ENCODE measurements at regions not wholly inside any gene's neighbourhood (a gene's known extent, or its start where the extent isn't known, plus 50 kb on each side); places are given as distances from the start of the nearest gene placed in this dataset.
"Not testable (repeated sequence)": the region's sequence is repeated elsewhere in the genome, so short reads cannot be mapped to it uniquely, and the experiment has no call there.

DNA sequence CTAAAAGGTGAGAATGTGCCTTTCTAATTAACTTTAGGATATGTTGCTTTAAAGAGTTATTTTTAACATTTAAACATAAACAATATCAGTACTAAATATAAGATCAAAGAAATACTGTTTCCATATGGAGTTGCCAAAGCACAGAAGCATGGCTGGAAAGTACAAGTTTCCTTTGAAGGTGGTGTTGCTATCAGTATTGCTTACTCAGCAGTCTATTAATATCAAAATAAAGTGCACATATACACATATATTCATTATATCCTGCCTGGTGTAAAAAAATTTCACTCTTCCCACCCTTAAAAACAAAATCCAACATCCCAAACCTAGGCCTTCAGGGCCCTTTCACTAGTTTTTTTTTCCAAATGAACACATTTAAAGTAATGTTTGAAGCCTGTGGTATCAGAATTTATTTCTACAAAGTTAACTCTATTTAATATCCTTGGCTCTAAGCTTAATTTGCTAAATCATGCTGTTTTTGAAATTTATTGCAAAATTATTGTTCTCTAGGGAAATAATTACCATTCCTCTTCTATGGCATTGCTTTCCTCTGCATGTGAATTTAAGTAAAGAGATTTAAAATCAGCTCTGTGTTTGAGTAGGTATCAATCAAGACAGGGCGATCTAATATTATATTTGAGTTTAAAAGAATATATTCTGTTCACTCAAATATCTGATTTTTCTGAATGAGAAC lies 192.7 kb upstream of the MEIS1 start:
- no peak for DNase-seq

DNA sequence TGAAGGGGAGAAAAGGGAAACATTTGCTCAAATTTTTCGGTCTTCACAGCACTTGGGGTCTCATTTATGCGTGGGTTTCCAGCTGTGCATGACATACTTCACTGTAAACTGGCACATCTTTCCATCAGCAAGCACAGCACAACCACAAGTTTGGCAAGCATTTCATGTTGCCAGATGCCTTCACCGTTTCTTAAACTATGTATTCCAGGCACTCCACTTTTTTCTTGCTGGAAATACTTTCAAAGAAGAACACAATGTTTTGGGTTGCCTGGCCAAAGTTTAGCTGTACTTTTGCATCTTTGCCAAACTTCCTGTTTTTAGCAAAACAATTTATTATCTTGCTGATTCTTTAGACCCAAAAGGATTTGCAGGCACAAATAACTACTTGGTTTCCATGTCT lies 194.6 kb upstream of the MEIS1 start:
- DNase-seq = no peak

DNA sequence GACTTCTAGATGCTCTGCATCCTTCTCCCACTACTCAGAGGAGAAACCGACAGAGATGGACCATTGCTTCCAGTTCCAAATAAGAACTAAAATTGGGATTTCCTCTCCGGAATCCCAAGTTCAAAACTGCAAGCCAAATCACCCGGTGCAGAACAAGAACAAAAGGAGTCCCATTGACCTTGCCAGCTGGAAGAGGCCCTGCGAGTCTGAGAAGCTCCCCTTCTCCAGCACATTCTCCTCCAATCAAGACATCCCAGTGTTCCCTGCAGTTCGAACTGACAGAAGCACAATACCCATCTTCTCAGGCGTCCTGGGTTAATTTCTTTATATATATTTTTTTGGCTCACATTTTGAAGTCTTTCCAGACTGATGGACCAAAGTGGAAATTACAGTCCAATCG lies 195.3 kb upstream of the MEIS1 start:
- no peak for DNase-seq

DNA sequence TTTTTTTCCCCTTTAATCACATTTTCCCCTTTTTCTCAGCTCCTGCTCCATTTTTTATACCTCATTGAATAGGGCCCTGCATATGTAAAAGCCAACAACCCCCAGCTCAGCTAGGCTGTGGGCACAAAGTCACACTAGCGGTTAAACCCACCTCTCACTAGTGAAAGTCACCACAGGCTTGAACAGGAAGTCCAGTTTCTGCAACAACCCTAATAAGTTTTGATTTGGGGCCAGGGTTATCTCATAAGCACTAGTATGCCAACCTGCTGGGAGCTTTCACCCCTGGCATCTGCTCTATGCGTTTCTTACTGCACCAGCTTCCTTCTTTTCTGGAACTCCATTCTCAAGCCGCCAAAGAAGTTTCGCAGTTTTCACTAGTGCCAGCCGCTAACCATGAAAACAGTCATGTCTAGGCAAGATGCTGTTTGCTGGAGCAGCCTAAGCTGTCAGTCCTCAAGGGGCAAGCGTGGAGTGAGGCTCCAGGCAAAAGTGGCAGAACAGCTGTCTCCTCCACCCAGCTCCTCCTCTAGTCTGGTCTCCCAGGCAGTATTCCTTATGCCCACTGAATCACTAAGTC lies 197.0 kb upstream of the MEIS1 start:
- no peak for DNase-seq

DNA sequence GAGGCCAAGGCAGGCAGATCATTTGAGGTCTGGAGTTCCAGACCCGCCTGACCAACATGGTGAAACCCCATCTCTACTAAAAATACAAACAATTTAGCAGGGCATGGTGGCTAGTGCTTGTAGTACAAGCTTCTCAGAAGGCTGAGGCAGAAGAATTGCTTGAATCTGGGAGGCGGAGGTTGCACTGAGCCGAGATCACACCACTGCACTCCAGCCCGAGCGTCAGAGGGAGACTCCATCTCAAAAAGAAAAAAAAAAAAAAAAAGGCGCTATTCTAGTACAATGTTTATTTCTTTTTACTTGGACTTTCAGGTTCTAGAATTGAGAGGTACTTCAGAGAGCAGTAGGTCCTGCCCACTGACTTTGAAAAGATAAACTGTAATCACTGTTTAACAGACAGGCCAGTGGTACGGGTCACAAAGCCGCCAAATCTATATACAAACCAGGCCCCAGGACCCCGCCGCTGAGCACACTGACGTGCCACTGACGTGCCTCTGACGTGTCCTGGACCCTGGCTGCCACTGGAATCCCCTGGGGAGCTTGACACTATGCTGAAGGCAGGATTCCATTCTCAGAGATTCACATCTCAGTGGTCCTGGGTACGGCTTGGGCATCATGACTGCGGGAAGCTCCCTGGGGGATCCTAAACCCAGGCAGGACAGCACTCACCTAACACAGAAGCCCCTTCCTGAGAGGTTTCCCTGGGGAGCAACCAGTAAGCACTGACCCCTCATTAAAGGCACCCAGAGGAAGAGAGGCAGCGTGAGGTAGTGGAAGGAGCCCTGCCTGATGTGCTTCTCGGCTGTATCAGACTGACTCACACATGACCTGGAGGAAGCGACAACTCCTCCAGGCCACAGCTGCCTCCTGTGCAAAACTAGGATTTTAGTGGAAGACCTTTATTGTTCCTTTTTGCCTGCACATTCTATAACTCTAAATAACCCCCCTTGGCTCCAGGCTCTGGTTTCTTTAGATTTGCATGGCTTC lies 197.8 kb upstream of the MEIS1 start:
- DNase-seq = no peak

DNA sequence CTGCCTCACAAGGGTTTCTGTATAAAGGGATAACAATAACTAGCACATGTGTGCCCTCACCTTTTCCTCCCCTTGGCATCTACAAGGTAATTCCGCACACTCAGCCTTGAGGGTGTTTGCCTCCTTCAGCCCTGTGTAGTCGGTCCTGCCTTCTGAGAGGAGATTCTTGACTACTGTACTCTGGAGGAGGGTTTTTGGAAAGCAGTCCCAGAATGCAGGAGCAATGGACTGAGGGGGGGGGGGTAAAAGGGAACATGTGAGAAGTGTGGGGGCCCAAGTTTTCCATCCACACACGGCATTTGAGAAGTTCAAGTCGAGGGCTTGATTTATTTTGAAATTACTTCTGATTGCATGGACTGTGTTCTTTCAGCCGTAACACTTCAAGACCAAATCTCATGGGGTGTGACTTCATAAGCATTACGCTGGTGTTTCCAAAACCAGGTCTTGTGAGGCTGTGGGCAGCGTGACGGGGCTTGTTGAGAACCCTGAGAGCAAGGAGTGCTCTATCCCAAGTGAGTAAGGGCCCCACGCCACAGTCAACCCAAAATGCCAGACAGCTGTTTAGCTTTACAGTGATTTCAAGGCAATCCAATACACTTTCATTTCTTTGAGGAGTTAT lies 198.7 kb upstream of the MEIS1 start:
- DNase-seq = no peak

DNA sequence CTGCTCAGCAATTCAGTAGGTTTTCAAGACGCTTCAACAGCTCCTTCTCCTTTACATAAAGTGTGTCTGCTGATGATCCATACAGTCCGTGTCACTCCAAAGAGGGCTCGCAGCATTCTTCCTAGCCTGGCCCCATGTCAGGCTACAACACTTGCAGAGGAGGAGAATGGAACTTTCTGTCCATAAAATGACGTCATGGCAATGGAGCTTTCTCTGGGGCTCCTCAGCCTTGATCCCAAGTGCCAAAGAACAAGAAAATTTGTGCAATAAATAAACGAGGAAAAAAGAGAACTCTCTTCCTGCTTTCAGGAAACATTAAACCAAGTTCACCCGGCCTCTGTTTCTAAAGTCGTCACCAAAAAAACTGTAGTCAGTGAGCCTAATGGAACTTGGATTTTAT lies 199.5 kb upstream of the MEIS1 start:
- no peak for DNase-seq

DNA sequence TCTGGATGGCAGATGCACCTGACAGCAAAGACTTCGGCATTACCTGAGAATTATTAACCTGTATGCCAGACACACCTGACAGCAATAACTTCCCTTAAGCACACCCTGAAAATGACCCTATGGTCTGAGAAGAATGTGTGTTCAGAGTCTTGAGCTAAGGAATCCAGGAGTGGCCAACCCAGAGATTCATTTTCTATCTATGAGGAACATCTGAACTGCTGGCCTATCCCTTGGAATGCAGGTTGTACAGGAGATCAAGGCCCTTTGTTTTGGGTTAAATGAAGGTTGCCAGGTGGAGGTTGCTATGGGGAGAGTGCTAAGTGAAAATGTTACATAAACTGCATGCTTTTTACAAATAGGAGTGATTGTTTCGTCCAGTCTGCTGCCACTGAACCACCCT lies 200.9 kb upstream of the MEIS1 start:
- DNase-seq = no peak

DNA sequence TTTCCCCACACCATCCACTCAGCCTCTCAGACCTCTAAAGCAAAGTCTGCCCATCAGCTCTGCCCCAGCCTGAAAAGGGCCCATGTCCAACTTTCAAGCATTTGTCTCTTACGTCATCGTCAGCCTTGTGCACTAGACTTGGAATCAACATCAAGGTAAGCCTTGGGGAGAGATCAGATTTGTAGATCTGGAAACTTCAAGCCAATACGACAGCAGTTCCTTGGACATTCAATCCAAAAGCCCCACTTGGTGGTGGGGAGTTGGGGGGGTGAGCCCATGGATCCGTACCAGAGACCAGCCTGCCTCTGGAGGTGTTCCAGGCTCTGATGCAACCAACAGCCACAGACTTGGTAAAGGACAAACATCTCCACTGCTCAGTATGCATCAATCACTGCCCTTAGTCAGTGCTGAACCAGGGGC lies 206.8 kb upstream of the MEIS1 start:
- no peak for DNase-seq

DNA sequence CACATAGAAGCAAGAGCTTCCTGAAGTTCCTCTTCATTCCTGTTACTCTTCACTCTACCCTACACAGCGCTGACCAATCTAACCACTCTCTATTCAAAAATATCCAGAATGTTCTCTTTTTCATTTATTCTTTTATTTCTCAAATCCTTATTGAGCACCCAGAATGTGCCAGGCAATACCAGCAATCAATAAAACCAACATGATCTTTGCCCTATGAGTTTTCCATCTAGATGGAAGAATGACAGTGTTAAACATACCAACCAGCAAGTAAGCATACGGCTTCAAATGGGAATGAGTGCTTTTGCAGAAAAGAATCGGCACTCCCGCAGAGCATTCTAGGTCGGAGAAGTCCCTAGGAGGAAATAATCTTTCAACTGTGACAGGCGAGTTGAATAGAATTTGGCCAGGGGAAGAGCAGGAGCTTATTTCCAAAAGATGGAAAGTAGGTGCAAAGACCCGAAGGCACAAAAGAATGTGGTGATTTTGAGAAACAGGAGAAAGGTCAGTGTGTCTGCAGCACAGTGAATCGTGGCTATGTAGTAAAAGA lies 217.8 kb upstream of the MEIS1 start:
- DNase-seq = no peak

DNA sequence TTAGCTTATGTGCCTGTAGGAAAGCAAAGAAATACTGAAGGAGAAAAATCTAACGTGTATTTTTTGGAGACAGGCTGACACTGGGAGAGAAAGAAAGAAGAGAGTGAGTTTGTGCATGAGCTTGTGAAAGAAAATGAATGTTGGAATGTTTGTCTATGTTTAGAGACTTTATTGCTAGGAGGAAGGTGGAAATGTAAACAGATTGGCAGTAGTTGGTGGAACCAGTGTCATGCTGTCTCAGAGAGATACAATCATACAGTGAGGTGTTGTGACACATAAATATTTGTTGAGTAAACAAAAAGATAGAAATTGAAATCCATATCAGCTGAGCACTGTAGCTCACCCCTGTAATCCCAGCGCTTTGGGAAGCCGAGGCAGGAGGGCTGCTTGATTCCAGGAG lies 222.2 kb upstream of the MEIS1 start:
- no peak for DNase-seq

DNA sequence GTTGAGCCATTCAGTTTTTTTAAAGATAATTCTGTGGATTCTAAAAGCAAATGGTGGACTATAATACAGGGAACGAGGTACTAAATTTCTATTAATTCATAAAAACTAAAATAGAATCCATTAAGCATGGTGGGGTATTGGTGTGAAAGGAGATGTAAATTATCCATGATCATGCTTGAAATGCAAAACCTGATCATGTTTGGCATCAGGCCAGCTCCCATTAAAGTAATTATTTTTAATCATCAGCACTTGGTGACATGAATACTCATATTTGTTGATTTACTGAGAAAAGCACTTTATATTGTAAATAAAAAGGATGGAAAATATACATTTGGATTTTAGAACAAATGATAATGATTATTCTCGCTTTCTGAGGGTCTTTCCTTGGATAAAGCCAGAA lies 232.3 kb upstream of the MEIS1 start:
- no peak for DNase-seq

DNA sequence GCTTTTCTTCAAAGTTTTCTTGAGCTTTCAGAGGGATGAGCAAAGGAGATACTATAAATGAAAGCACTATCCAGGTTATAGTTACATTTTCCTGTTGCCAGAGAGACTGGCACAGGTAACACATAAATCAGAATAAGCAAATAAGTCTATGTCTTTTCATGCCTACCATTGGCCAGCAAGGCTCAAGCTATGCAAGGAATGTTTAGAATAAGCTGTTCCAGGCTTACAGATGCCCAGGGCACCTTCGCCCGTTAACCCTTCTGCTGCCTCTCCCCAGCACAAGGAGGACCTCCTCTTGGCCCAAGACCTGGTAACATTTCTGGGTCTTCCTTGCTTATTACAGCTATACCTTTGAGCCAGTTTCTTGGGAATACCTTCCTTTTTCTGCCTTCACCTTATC lies 233.7 kb upstream of the MEIS1 start:
- DNase-seq = no peak

DNA sequence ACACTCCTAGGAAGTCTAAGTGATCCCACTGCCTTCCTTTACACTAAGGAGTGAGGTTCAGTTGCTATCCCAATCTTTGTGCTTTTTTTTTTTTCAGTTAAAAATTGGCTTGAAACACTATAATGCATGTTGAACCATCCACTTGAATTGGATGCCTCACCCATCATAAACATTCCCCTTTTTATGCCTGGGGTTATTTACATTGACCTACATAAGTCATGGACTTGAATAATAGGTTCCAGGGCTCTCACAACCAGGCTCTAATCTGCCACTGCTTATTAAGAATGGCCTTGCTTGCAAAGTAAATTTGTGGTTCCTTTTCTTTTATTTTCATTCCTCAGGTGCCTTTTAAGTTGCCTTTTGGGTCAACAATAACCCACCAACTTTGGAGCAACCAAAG lies 236.1 kb upstream of the MEIS1 start:
- DNase-seq = no peak

DNA sequence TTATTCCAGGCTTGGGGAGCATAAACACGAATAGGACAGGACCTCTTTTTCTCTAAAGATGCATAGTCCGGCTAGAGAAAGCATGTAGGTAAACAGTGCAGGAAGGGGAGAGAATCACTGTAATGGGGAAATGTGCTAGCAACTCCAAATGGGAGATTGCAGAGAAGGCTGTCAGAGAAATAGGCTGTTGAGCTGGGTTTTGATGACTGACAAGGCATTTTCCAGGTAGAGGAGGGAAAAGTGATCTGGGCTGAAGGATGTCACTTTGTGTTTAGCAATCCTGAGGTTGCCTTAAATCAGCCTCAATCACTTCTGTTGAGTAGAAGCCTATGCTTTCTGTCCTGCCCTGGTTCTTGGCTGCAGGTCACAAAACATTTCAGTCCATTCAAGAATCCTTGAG lies 242.0 kb upstream of the MEIS1 start:
- DNase-seq = no peak

DNA sequence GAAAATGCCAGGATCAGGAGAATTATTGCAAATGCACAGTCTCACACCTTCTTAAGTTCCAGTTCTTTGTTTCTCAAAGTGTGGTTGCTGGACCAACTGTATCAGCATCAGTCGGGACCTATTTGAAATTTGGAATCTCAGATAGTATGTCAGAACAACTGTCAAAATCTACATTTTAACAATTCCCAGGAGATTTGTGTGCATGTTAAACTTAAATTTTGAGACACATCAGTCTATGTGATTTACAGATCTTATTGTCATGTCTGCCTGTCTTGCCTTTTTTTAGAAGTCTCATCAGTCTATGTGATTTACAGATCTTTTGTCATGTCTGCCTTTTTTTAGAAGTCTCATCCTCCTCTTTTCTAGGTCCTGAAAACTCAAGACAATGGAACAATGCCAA lies 243.6 kb upstream of the MEIS1 start:
- DNase-seq = no peak

DNA sequence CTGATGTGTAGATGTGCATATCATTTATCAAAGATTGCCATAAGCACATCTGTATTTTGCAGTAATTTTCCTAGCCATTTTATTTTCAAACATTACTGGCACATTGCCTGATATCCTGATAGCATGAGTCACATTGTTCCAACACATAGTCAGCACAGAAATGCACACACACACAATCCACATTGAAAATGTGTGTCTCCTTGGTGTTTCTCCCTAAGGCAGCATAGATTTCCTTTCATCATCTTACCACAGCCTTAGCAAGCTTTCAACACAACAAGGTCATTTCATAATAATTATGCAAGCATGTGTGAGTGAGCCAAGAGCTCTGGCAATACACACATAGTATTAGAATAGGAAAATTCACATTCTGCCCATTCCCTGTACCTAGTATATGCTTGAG lies 245.4 kb upstream of the MEIS1 start:
- no peak for DNase-seq

DNA sequence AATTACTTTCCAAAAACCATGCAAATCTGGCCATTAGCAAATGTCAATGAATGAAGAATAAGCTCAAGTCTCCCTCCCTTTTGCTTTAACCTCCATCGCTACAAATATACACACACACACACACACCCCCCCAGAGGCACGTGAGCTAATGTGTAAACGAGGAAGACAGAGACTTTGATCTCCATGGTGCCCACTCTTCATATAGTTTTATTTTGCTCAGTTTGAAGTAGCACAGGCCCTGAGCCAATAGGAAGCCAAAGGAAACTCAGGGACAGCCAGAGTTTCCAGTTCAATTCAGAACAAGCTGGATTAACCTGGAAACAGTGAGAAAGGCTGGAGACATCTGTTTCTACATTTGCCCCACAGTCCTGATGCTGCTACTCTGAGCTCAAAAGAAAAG lies 248.4 kb upstream of the MEIS1 start:
- DNase-seq = no peak

DNA sequence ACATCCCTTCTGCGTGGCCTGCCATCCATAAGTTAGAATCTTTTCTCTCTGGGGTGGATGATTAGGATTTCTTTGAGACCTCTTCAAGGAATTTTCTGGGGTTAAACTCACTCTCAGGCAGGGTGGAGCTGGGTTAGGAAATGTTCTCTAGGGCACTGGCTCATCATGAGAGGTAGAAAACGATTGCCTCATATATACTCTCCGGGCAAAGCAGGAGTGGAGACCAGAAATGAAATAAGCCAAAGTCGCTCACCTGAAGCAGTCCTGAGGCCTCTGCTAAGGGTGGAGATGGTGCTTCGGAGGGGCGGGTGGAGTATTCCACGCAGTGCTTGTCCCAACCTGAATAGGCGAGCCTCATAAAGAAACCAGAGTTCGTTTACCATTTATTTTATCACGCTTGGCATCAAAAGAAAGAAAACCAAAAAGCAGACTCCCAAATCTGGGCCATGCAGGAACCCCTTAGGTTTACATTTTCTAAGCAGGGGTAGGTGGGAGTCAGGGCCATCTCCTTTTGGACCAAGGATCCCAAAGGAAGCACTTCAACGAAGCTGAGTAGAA lies 249.3 kb upstream of the MEIS1 start:
- no peak for DNase-seq

DNA sequence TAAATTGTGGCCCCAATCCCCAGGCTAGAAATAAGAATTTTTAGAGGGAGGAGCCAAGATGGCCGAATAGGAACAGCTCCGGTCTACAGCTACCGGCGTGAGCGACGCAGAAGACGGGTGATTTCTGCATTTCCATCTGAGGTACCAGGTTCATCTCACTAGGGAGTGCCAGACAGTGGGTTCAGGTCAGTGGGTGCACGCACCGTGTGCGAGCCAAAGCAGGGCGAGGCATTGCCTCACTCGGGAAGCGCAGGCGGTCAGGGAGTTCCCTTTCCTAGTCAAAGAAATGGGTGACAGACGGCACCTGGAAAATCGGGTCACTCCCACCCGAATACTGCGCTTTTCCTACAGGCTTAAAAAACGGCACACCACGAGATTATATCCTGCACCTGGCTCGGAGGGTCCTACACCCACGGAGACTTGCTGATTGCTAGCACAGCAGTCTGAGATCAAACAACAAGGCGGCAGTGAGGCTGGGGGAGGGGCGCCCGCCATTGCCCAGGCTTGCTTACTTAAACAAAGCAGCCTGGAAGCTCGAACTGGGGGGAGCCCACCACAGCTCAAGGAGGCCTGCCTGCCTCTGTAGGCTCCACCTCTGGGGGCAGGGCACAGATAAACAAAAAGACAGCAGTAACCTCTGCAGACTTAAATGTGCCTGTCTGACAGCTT lies 257.7 kb upstream of the MEIS1 start:
- DNase-seq = not testable (repeated sequence)

DNA sequence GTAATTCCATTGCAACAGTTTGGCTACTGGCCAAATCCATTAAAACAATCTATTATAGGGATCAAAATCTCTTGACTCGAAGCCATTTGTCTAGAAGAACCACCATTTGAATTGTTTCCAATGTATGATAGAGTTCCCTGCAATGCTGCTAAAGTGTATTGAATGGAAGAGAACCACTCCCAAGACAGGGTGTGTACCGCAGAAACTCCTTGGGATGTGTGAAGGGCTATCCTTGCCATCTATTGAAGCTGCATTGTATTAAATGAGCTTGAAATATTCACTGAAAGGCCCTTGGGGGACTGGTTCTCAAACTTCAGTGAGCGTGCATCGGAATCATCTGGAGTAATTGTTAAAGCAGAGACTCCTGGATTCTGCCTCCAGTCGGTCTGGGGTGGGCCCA lies 260.4 kb upstream of the MEIS1 start:
- DNase-seq = no peak

DNA sequence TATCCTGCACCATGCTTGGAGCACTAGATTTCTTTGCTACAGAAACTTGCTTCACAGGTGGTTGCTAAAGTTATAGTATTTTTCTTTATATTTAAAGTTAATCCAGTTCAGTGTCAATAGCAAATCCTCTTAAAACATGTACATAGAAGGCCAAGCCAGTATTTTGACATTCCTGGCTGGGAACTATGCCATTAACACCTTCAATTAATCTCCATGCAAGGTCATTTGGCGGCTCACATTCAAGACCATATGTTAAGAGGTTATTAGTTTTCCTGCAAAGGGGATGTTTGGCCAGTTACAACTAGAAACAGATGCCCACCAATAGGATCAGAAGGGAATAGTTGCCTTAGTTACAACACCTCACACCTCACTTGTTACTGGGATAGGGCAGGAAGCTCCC lies 261.3 kb upstream of the MEIS1 start:
- no peak for DNase-seq
